ENCODE measurements at regions not wholly inside any gene's neighbourhood (a gene's known extent, or its start where the extent isn't known, plus 50 kb on each side); places are given as distances from the start of the nearest gene placed in this dataset.

GRCh38 chr10:107434201-107434600 is 269.7 kb upstream of the SORCS1 start:
- H3K9me3 Mint-ChIP-seq (ENCODE audit: unreplicated experiment), result no peaks in the 10 kb centered on the region
- H3K27me3 Mint-ChIP-seq (ENCODE audit: unreplicated experiment), result no peaks in the 10 kb centered on the region
- no peak overlapping the region for H3K27ac Mint-ChIP-seq (ENCODE audit: unreplicated experiment)
- H3K4me1 Mint-ChIP-seq (ENCODE audit: unreplicated experiment), result no peaks in the 10 kb centered on the region
- TF ChIP-seq, protein P1, sequence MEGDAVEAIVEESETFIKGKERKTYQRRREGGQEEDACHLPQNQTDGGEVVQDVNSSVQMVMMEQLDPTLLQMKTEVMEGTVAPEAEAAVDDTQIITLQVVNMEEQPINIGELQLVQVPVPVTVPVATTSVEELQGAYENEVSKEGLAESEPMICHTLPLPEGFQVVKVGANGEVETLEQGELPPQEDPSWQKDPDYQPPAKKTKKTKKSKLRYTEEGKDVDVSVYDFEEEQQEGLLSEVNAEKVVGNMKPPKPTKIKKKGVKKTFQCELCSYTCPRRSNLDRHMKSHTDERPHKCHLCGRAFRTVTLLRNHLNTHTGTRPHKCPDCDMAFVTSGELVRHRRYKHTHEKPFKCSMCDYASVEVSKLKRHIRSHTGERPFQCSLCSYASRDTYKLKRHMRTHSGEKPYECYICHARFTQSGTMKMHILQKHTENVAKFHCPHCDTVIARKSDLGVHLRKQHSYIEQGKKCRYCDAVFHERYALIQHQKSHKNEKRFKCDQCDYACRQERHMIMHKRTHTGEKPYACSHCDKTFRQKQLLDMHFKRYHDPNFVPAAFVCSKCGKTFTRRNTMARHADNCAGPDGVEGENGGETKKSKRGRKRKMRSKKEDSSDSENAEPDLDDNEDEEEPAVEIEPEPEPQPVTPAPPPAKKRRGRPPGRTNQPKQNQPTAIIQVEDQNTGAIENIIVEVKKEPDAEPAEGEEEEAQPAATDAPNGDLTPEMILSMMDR (IDR thresholded peaks at IDR 0.05; ENCODE audit: unreplicated experiment), result no peak
- H3K36me3 Mint-ChIP-seq (ENCODE audit: low read depth, unreplicated experiment), result no peaks in the 10 kb centered on the region
- no peak for DNase-seq (ENCODE audit: low spot score)
- H3K4me3 Mint-ChIP-seq (ENCODE audit: unreplicated experiment), result no peak overlapping the region

DNA sequence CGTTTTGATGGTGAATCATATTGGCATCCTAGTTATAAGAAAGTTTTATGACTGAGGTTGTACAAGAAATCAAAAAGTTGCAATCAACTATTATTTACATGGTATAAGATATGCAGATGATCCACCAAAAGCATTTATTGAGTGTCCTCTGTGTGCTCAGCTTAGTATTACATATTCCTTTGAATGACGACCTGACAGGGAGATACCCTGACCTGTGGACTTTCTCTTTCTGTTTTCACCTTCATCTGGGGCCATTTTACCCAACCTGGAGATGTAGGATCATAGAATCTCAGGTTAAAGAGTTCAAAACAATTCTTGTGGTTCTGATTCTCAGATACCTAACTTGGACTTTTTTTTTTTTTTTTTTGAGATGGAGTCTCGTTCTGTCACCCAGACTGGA is 269.1 kb upstream of the SORCS1 start:
- no peak for DNase-seq (ENCODE audit: low spot score)
- Mint-ChIP-seq H3K4me3 (ENCODE audit: unreplicated experiment) (no peak overlapping the region), H3K36me3 (ENCODE audit: low read depth, unreplicated experiment) (no peaks in the 10 kb centered on the region), H3K9me3 (ENCODE audit: unreplicated experiment) (no peaks in the 10 kb centered on the region), H3K27ac (ENCODE audit: unreplicated experiment) (no peak overlapping the region), H3K4me1 (ENCODE audit: unreplicated experiment) (no peaks in the 10 kb centered on the region), H3K27me3 (ENCODE audit: unreplicated experiment) (no peaks in the 10 kb centered on the region)
- TF ChIP-seq, protein P1 (IDR thresholded peaks at IDR 0.05; ENCODE audit: unreplicated experiment), result no peak

GRCh38 chr10:107430446-107430845 is 265.9 kb upstream of the SORCS1 start:
- H3K4me3 Mint-ChIP-seq (ENCODE audit: unreplicated experiment), result no peak overlapping the region
- TF ChIP-seq, protein P1 (IDR thresholded peaks at IDR 0.05; ENCODE audit: unreplicated experiment), result no peak
- no peaks in the 10 kb centered on the region for H3K27me3 Mint-ChIP-seq (ENCODE audit: unreplicated experiment)
- H3K4me1 Mint-ChIP-seq (ENCODE audit: unreplicated experiment), result no peaks in the 10 kb centered on the region
- no peak overlapping the region for H3K27ac Mint-ChIP-seq (ENCODE audit: unreplicated experiment)
- H3K9me3 Mint-ChIP-seq (ENCODE audit: unreplicated experiment), result no peaks in the 10 kb centered on the region
- no peaks in the 10 kb centered on the region for H3K36me3 Mint-ChIP-seq (ENCODE audit: low read depth, unreplicated experiment)
- DNase-seq (ENCODE audit: low spot score), result no peak

DNA sequence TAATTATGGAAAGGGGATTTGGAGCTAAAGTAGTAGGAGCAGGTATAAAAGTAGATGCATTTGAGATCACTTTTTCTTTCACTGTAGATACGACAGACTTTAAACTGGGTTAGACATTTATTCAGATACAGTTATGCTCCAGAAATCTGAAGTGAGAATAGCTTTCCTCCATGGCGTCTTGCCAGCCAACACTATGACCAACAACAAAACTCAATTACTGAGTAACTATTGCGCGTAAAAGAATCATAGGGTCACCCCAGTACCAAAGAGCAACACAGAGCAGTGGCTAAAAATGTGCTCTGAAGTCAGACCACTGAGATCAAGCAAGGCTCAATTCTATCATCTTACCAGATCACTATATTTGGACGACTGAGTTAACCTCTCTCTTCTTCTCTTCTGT is 262.5 kb upstream of the SORCS1 start:
- no peaks in the 10 kb centered on the region for H3K27me3 Mint-ChIP-seq (ENCODE audit: unreplicated experiment)
- H3K9me3 Mint-ChIP-seq (ENCODE audit: unreplicated experiment), result no peaks in the 10 kb centered on the region
- H3K4me3 Mint-ChIP-seq (ENCODE audit: unreplicated experiment), result no peak overlapping the region
- TF ChIP-seq, protein P1 (IDR thresholded peaks at IDR 0.05; ENCODE audit: unreplicated experiment), result no peak
- DNase-seq (ENCODE audit: low spot score), result no peak
- no peaks in the 10 kb centered on the region for H3K36me3 Mint-ChIP-seq (ENCODE audit: low read depth, unreplicated experiment)
- H3K27ac Mint-ChIP-seq (ENCODE audit: unreplicated experiment), result no peak overlapping the region
- H3K4me1 Mint-ChIP-seq (ENCODE audit: unreplicated experiment), result no peaks in the 10 kb centered on the region

GRCh38 chr10:107425931-107426553 is 261.5 kb upstream of the SORCS1 start:
- H3K36me3 Mint-ChIP-seq (ENCODE audit: low read depth, unreplicated experiment), result no peaks in the 10 kb centered on the region
- TF ChIP-seq, protein P1 (IDR thresholded peaks at IDR 0.05; ENCODE audit: unreplicated experiment), result no peak
- H3K4me3 Mint-ChIP-seq (ENCODE audit: unreplicated experiment), result no peak overlapping the region
- no peaks in the 10 kb centered on the region for H3K4me1 Mint-ChIP-seq (ENCODE audit: unreplicated experiment)
- H3K27me3 Mint-ChIP-seq (ENCODE audit: unreplicated experiment), result no peaks in the 10 kb centered on the region
- H3K9me3 Mint-ChIP-seq (ENCODE audit: unreplicated experiment), result no peaks in the 10 kb centered on the region
- no peak overlapping the region for H3K27ac Mint-ChIP-seq (ENCODE audit: unreplicated experiment)
- no peak for DNase-seq (ENCODE audit: low spot score)

Data from endothelial cell (in vitro differentiated cells).